HG02798 (cell line): ENCODE measurements at regions not wholly inside any gene's neighbourhood (a gene's known extent, or its start where the extent isn't known, plus 50 kb on each side); places are given as distances from the start of the nearest gene placed in this dataset.
"Not testable (repeated sequence)": the region's sequence is repeated elsewhere in the genome, so short reads cannot be mapped to it uniquely, and the experiment has no call there.

Source experiments
- ATAC-seq: cut with Tn5 transposase; IDR thresholded peaks from one replicate; pipeline ENCODE4 v1.9.1; 2021; ENCODE audit warnings: mild to moderate bottlenecking; ENCODE audit not compliant: unreplicated experiment, poor library complexity

DNA sequence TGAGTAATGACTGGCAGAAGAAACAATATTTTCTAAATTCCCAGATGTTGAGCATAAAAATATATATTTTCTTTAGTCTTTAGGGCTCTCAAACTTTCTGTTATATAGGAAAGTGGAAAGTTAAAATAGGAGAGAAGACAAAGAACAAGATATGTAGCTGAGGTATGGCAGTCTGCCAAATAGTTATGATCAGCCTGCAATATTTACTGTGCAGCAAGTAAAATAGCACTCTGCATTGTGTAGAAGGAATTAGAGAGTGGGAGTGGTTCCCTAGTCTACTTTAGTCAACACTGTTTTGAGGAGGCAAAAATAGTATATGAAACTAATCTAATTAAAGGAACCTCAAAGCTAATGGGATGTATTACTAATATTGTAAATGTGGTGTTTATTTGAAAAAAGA is 978.1 kb upstream of the ALCAM start:
- no peak for ATAC-seq

DNA sequence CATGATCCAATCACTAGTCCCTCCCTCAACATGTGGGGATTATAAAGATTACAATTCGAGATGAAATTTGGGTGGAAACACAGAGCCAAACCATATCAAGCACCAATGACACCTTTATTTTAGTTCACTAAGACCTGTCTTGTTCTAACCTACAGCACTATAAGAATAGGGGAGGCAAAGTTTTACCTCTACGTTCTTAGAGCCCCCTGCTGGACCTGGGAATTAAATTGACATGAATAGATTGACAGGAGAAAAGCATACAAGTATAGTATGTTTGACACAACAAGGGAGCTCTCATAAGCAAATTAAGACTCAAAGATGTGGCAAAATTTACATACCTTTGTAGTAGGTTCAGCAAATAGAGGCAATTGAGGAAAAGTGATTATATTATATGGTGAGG is 974.4 kb upstream of the ALCAM start:
- no peak for ATAC-seq

DNA sequence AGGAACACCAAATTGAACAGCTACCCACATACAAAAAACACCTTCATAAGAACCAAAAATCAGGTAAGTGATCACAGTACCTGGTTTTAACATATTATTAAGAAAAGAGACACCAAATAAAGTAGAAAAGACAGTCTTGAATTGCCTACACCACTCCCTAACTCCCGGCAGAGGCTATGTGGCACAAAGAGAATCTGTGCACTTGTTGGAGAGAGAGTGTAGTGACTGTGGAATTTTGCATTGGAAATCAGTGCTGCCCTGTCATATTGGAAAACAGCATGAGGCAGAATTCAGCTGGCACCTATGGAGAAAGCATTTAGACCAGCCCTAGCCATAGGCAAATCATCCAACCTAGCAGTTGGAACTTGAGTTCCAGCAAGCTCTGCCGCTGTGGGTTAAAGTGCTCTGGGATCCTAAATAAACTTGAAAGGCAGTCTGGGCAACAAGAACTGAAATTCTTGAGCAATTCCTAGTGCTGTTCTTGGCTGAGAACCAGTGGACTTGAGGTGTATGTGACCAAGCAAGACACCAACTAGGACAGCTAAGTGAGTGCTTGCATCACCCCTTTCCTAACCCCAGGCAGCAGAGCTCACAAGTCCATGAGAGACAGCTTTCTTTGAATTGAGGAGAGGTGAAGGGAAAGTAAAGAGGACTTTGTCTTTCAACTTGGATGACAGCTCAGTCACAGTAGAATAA is 969.6 kb upstream of the ALCAM start:
- ATAC-seq, result no peak

DNA sequence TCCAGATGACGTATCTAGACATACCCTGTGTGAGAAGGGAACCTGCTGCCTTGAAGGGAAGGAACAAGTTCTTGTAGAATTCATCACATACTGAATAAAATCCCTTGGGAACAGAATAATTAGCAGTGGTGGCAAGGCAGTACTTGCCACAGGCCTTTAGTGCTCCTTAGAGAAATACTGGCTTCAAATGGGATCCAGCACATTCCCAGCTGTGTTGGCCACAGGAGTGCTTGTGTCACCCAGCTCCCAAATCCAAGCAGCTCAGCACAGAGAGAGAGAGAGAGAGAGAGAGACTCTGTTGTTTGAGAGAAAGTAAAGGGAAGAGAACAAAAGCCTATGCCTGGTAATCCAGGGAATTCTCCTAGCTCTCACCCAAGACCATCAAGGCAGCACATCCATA is 969.0 kb upstream of the ALCAM start:
- no peak for ATAC-seq

DNA sequence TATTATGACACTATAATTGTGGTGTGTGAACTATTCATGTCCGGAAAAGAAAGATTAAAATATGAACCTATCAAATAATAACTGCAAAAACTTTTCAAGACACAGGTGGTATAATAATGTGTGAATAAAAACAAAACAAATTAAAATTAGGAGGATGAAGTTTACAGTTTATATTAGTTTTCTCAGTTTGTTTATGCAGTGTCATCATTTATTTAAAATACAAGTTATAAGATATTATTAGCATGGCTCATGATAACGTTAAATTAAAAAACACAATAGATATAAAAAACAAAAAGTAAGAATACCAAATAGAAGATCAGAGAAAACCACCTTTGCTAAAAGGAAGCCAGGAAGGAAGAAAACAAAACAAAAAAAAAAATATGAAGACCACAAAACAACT is 963.8 kb upstream of the ALCAM start:
- ATAC-seq, result no peak

DNA sequence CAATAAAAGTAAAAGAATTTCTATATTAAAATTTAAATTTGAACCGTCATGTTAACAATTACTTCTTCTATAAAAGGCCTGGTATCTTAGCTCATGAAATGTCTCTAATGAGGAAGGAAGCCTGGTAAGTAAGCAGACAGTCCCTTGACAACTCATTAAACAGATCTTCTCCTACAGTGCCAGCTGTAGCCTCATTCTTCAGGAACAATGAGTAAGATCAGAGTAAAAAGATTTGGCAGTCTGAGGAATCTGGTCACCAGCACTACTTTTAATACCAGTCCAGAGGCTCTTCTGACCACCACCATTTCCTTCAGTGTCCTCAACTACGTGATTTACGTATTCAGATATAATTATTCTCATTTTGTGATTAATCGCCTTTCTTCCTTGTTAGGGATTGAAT is 955.0 kb upstream of the ALCAM start:
- ATAC-seq, result no peak

DNA sequence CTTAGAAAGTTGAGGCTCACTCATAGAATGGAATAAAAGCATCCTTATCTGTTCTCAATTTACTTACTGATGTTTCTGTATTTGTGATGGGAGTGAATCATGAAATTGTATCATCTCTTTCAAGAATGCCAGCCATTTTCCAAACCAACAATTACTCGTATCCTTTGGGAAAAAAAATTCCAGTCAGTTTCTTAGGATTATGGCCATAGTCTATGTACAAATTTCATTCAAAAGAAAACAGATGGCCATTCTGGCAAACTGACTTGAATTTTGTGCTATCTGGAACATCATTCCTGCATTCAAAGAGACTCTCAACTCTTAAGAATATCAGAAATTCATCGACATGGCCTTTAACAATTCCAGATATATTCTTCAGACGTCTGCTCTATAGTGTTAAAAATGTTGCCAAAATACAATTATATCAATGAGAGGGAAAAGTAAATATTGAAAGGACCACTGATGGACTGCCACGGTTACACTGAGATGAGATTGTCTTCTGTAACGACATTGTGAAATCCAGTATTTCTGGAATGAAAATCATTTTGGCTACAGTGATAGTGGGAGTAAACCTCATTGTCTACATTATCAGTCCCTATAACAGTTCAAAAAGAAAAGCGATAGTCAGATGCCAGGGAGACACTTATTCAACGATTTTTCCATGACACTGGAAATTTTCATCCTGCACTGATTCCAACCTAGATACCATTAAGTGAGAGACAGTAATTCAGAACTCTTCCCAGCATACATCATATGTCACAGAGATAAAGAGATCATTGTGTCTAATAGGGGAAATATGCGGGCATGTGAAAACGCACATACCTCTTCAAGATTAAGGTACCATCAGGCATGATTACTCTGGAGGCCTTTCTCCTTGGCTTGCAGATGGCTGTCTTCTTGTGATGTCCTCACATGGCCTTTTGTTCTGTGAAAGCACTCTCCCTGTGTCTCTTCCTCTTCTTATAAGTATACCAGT is 953.8 kb upstream of the ALCAM start:
- ATAC-seq, result no peak

DNA sequence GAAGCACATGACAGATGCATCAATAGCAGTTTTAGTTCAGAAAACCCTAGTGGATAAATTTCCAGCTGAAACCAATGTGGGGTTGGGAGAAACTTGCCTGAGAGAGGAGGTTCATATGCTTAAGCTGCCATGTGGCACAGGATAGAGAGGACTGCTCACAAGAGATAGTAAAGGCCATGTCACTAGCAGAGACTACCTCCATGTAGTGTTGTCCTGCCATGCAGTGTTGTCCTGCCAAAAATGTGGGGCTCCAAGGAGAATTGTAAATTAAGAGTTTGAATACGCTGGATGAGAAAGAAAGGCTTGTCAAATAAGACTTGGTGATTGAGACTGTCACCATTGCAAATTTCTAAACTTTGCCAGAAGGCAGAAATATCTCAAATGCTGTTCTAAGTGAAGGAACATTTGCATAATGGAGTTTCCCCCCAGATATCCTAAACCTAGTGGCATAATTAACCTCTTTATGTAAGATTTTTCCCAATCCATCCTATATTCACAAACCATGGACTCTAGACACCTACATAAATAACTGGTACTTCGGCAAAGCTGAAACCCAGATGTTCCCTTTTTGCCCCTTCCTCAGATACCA is 938.3 kb upstream of the ALCAM start:
- peak; percentile 52 for ATAC-seq

DNA sequence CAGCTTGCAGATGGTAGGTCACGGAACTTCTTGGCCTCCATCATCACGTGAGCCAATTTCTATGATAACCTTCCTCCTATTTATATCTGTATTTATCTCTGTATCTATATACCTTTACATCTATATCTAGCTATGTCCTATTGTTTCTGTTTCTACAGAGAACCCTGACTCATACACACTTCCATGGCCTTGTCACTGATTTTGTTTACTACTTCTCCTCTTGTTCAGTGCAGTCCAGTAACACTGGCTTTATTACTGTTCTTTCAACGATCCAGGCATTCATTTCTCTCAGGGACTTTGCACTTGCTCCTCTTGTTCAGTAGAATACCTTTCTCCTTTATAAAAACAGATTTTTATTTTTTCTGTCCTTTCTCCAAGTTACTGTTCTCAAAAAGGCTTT is 937.0 kb upstream of the ALCAM start:
- ATAC-seq, result no peak

DNA sequence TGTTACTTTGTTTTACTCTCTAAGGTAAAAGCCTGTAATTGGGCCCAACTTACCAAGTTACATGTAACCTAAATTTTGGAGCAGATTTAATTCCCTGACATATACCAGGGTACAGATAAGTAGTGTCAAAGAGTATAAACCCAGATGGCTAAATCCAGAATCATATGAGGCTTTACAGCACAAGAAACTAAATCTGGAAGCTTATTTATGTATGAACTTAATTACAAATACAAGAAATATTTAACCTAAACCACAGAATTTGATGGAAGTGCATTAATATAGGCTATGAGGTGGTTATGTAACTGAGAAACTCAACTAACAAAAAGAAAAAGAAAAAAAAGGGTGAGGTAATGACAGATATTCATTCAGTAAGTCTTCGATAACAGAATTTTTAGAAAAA is 930.2 kb upstream of the ALCAM start:
- ATAC-seq, result no peak

DNA sequence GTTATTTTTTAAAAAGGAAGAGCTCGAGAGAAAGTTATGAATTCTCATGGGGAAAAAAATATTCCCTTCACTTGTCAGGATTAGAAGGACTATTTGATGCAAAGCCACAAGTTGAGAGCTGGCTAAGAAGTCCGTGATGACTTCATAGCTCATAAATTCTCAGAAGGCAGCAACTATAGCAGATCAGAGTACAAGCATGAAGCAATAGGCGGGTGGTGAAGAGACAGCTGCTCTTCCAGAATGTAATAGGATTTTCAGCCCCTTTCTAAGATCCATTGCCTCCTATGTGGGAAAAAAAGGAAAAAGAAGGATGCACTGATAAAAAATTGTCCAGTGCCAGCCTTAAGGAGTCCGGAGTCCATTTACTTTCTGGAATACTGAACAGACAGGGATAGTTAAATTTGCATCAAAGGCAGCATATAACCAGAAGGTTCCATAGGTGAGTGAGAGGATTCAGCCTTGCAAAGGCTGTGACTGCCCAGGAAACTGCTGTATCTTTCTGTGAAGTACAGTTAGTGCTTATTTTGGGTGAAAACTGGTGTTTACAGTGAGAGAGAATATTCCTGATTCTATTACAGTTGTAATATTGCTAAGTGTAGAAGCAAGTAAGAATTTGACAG is 929.5 kb upstream of the ALCAM start:
- ATAC-seq, result no peak

DNA sequence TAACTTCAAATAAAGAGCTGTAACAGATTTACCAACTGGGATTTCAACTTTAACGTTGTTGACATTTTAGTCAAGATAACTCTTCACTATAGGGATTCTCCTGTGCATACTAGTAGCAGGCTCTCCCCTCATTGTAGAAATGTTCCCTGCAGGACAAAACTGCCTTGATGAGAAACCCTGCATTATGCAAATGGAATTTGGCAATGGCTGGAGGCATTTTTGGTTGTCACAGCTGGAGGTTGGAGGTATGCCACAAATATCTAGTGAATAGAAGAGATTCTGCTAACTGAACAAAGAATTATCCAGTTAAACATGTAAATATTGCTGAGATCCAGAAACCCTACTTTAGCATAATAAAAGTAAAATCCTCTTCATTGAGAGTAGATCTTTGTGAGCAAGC is 928.8 kb upstream of the ALCAM start:
- ATAC-seq, result no peak

DNA sequence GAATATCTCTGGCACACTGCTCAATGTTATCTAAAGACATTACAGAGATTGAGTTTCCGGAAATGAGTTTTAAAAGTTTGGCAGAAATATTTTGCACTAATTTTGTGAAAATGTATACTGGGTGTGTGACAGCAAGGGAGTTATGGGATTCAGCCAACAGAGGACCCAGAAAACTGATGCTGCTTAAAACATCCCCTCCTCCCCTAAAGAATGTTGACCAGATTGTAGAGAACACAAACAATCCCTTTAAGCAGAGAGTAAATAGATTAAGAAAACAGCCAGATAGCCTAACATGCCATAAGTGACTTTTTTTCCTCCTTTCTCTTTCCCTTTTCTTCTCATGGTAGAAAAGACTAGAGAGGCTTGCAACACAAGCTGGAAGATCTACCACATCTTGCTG is 928.0 kb upstream of the ALCAM start:
- no peak for ATAC-seq

DNA sequence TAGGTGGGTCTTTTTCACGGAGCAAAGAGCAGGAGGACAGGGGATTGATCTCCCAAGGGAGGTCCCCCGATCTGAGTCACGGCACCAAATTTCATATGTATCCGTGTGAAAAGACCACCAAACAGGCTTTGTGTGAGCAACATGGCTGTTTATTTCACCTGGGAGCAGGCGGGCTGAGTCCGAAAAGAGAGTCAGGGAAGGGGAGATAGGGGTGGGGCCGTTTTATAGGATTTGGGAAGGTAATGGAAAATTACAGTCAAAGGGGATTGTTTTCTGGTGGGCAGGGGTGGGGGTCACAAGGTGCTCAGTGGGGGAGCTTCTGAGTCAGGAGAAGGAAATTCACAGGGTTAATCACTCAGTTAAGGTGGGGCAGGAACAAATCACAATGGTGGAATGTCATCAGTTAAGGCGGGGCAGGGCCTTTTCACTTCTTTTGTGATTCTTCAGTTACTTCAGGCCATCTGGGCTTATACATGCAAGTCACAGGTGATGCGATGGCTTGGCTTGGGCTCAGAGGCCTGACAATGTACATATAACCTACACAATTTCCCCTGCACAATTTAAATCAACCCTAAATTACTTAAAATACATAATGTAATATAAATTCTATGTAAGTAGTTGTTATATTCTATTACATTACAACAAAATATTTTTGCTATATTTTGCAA is 921.3 kb upstream of the ALCAM start:
- ATAC-seq, result not testable (repeated sequence)

DNA sequence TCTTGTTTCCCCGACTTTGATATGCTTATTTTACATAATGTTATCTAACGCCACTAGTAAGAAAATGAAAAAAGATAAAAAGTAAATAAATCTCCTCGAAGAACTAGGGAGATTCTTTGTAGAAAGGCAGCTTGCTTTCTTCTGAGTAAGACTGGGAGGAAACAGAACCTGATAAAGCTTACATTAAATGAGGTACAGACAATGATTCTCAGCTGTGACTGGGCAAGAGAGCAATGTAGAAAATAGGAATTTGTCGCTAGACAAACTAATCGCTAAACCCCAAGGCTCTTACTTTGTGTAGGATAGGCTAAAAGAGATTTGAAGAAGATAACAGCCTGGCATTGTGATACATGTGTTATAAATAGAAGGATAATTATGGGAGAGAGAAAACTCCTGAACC is 919.0 kb upstream of the ALCAM start:
- no peak for ATAC-seq

DNA sequence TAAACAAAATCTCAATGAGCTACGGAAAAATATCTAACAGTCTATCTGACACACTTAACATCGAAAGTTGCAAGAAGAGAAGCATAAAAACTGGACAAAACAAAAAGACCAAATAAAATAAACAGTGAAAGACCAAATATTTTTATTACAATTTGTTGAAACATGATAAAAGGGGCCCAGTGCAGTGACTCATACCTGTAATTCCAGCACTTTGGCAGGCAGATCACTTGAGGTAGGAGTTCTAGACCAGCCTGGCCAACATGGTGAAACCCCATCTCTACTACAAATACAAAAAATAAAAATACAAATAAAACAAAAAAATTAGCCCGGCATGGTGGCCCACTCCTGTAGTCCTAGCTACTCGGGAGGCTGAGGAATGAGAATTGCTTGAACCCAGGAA is 914.0 kb upstream of the ALCAM start:
- ATAC-seq, result no peak

DNA sequence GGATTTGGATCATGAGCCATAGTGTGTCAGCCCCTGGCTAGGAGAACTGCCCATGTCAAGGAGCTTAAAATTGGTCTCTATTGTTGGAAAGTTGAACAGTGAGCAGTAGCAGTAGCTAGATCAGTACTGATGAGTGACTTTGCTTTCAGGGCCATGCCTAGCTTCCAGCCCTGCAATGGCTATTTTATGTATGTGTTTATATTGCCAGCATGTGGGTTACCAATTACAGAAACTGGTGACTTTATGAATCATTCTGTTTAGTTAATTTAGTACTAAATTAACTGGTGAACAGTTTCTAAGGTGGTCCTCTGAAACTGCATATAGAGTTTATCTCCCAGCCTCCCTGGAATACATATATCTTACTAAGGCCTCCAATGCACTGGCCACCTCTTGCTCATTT is 908.1 kb upstream of the ALCAM start:
- no peak for ATAC-seq

DNA sequence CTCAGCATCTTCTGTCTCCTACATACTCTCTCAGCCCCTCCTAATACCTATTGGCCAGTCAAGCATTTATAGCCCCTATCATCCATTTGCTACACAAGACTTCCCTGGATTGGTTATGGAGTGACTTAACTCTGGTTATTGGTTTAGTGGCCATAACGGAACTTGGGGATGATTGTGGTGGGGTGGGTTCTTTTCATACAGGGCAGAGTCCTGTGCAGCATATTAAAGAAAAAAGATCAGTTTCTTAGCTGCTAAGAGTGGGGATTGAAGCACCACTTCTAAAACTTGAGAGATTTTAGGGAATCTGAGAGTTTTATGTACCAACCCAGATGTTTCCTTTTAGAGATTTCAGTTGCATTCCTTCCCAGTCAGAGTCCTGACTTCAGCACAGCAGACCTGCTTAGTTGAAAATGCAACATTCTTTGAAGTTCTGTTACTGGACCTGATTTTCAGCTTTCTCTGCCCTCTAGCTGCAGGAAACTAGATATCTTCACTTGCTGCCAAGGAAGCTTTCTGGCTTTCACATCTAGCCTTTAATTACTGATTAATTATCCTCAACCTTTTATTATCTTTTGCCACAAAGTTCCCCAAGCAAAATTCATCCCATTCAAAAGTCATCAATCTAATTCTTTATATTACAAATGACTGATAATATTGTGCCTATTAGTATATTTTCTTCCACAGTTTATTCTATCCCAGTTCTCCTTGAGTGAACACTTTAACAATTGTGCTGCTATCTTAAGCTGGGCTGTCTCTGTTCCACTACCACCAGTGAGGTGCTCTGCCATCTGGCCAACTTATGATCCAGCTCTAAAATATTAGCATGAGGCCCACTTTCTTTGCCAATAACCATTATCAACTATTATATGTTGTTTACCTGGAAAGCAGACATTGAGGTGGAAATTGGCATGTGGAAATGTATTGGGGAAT is 906.0 kb upstream of the ALCAM start:
- peak; percentile 69 for ATAC-seq

DNA sequence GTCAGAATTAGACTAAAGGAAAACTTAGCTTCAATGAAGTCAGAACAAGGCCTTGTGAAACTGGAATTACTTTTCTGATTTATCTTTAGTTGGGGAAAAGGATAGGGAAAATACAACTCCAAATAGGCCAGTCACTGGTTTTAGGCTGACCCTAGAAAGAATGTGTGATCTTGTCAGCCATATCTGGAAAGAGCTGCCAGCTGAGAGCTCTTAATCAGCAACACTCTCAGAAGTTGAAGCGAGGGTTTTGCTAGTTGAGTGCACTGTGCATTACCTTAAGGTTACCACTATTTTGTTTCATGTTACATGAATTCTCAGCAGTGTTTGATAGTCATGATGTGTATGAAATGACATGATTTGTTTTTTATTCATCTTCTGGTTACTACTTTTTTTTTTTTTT is 905.3 kb upstream of the ALCAM start:
- ATAC-seq, result no peak
